HuH-7 (cell line): ENCODE measurements at regions not wholly inside any gene's neighbourhood (a gene's known extent, or its start where the extent isn't known, plus 50 kb on each side); places are given as distances from the start of the nearest gene placed in this dataset.

Experiments
- DNase-seq: peaks from one replicate; pipeline ENCODE4 v3.0.0; 2011; ENCODE audit warnings: low spot score

DNA sequence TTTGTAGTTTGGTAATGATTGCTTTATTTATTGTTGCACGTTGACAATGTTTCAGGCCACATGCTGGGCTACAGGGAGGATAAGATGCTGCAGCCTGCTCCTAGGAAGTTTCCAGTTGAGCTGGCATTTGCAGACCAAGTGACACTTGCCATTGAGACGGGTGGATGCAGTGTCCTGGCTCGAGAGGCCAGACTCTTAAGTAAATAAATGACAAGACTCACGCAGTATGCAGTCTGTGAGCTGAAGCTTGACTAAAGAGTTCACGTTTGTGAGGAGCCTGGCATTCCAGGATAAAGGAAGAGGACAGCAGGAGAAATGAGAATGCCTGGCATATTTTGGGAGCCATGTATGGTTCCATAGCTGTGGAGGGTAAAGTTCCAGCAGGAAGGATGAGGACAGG lies 105.8 kb downstream of the BAMBI start:
- DNase-seq = no peak

DNA sequence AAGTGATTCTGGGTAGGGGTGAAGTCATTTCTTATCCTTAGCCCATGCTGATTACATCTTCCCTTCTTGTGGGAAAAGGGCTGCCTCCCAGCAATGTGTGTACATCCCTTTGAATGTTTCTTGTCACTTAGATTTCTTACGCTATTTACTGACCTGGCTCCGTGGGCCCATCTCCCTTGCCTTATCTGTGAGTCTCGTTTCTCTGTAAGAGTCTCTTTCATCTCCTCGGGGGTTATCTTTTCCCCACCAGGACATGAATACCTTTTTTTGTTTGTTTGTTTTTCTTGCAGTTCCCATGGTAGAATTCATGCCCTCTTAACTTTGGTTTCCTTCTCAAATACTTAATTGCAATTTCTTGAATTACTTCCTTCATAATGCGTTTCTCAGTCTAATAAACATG lies 107.7 kb downstream of the BAMBI start:
- no peak for DNase-seq

DNA sequence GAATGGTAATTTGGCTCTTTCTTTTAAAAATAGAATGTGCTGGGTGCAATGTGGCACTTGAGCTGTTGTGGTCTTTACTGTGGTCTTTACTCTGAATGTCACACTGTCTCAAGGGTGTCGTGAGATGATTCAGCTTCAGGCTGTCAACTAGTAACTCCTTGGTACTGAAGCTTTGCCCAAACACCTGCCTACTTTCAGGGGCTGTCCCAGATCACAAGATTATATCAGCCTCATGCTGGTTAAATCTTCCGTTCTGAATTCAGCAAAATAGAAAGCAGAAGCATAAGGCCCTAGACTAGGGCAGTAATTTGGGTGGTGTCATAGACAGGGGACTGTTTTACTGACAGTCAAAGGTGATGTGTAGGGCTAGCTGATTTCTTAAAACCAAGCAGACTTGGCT lies 110.9 kb downstream of the BAMBI start:
- no peak for DNase-seq

DNA sequence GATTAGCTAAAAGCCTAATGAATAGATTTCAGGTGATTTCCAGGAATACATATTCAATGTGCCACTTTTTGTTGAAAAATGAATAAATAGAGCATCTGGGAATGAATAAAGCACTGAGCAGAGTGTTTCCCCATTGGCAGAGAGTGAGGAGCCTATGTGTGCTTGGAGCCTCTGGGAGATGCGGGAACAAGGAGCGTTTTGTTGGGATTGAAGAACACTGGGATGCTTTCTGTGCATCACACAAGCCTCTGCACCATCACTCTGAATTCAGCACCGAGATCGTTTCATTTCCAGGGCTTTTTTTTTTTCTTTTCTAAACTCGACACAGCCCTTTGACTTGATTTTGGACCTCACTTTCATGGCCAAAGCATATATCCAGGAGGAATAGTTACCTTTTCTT lies 111.4 kb downstream of the BAMBI start:
- DNase-seq = no peak

- no peak for DNase-seq
Measured at GRCh38 chr10:28790146-28790545, 112.8 kb downstream of the BAMBI start.

DNA sequence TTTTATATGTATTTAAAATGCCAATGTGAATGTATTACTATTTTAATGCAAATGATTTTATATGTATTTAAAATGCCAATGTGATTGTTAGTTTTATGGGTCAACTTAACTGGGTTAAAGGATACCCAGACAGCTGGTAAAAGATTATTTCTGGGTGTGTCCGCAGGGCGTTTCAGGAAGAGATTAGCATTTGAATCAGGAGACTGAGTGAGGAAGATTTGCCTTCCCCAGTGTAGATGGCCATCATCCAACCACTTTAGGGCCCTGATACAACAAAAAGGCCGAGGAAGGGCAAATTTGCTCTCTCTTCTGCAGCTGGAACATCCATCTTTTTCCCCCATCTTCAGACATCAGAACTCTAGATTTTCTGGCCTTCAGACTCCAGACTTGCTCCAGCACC lies 116.2 kb downstream of the BAMBI start:
- DNase-seq = no peak

- DNase-seq = no peak
Measured at GRCh38 chr10:28794986-28795385, 117.7 kb downstream of the BAMBI start.

DNA sequence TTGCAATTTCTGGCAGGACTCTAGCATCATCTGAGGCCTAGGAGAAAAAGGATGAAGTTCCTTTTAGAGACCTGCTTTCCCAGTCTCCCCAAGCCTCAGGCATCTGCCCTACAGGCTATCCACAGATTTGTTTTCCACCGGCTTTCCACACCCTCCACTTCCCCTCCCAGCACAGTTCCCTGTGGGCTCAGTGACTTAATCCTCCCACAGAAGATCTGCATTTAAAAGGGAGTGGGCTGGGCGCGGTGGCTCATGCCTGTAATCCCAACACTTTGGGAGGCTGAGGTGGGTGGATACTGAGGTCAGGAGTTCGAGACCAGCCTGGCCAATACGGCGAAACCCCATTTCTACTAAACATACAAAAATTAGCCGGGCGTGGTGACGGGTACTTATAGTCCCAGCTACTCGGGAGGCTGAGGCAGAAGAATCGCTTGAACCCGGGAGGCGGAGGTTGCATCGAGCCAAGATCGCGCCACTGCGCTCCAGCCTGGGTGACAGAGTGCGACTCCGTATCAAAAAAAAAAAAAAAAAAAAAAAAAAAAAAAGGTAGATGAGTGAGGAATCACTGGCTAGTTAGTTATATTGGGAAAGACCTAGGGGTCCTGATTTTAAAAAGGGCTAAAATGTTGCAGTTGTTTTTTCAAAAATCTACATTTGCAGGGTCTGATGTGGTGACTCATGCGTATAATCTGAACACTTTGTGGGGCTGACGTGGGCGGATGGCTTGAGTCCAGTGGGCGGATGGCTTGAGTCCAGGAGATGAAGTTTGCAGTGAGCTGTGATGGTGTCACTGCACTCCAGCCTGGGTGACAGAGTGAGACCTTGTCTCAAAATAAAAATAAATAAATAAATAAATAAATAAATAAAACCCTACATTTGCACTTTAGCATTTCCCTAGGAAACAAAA lies 119.5 kb downstream of the BAMBI start:
- no peak for DNase-seq

- no peak for DNase-seq
Measured at GRCh38 chr10:28797904-28798371, 120.6 kb downstream of the BAMBI start.

DNA sequence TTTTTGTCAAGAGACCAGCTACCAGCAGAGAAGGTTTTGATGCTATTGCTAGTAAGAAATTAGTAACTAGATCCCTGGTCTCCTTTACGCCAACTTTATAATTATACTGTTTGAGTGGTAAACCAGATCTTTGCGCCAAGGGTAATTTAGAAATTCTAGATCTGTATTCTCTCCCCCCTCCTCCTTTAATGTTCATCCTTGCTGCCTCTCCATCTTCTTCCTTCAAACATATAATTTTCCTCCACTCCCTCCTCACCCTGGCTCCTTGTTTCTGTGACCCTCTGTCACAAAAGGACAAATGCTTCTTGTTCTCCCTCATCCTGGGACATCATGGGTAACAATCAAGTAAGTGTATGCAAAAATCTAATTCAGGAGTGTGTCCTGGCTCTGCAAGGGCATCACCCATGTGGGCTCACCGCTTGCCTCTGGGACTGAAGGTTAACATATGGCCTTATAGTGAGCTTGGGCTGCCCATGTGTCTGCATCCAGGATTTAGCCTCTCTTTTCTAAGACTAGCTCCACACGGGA lies 121.2 kb downstream of the BAMBI start:
- DNase-seq = no peak

DNA sequence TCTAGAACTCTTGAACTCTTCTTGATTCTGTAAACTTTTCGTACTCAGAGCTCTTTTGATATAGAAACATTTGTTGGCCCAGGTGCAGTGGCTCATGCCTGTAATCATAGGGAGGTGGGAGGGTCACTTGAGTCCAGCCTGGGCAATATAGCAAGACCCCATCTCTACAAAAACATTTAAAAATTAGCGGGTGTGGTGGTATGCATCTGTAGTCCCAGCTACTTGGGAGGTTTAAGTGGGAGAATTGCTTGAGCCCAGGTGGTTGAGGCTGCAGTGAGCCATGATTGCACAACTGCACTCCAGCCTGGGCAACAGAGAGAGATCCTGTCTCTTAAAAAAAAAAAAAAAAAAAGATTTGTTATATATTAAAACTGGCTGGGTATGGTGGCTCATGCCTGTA lies 121.6 kb downstream of the BAMBI start:
- DNase-seq = no peak

DNA sequence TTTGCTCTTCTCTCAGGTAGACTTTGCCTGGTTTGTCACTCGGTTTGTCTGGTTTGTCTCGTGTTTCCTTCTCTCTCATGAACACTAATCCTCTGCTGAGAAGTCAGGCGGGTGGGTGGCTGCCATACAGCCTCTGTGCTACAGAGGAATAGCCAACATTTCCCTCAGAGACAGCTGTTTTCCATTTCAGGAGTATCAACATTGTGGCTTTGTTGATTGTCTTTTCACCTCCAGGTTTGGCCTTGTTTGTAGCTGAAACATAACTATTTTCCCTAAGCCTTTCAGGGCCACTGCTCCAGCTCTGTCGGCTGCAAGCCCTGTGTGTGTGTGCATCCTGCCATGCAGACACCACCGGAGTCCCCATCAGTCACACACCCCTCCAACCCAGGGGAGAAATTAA lies 122.8 kb downstream of the BAMBI start:
- no peak for DNase-seq

GRCh38 chr10:28801247-28801646 lies 123.9 kb downstream of the BAMBI start:
- no peak for DNase-seq

GRCh38 chr10:28801869-28802268 lies 124.5 kb downstream of the BAMBI start:
- no peak for DNase-seq

DNA sequence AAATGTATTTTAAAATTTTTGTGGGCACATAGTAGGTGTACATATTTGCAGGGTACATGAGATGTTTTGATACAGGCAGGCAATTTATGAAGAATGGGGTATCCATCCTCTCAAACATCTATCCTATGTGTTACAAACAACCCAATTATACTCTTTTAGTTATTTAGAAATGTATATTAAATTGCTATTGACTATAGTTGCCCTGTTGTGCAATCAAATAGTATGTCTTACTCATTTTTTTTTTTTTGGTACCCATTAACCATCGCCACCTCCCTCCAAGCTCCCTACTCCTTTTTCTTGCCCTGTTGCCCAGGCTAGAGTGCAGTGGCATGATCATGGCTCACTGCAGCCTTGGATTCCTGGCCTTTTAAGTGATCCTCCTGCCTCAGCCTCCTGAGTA lies 128.1 kb downstream of the BAMBI start:
- no peak for DNase-seq

DNA sequence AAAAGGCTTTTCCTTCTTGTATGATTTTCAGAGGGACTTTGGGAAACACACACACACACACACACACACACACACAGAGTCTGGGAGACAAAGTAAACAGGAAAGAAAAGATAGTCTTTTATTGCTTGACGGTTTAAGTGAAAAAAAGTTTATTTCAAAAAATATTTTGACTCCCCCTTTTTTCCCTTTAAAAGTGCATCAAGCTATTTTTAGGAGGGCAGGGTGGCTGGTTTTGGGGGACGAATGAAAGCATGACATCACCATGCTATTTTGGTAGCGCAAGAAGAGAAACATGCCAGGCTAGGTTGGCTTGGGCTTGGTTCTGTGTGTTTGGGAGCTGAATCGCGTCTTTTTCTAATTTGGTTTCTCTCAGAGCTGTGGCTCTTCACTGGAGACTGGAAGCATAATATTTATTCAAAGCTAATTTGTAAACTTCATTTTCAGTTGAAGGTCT lies 129.2 kb downstream of the BAMBI start:
- no peak for DNase-seq

DNA sequence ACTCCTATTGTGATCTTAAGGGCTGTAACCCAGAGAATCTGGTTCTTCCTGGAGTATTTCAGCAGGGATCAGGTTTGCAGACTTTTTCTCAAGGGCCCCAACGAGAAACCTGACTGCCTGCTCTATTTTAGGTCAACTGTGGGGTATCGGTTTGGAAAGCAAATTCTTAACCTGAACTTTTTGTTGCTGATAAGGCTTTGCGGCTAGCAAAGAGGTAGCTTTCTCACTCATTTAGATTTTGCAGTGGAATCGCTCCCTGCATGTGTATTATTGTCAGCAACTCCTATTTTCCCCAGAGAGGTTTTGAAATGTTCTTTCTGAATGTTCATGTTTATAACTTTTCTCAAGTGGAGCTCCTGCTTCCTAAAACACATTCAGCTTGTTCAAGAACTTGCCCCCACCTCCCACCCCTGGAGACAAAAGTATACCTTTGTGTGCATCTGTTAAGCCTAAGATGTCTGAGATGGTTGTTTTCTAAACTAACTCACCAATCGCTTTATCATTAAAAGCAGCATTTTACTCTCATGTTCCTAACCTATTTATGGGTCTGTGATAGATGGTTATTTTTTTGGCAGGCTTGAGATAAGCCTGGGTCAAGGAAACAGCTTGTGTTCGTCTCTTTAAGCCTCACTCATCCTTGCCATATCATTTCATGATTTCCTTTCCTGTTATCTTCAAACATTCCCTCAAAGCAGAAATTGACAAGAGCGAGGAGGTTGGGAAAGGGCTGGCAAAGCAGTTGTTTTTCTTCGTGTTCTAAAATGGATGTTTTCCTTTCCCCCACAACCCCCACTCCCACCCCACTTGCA lies 129.8 kb downstream of the BAMBI start:
- no peak for DNase-seq

DNA sequence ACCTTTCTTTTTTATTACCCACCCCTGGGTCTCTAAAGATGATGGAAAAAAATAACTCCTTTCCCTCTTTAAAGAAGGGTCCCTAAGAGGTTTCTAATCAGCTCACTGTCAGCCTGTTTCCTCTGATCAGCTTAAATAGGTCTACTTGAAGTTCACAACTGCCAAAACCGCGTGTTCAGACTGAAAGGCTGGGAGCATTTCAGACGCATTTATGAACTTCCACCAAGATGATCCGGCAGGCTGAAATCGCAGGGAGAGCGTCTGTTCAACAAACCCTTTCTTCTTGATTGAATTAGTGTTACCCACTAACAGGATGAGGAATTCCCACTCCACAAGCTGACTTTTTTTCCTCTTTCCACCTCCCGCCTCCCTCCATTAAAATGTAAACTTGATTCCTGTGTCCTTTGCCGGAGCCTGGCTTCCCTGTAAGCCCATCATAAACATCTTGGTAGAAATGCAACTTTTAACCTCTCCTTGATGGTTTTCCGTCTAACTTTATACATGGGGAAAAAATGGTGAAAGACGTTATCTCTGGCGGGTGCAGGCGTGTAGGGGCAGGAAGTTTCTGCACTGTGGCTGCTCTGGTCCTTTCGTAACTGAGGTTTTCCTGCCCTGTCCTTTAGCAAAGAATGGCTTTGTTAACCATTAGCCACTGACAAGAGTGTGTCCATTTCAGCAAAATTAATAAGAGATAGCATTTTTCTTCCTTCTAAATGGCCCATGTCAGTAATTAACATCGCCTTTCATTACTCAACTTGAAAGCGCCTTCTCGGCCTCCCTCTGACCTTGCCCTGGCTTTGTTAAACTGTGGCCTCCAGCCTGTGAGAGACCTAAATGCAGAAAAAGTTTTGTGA lies 130.7 kb downstream of the BAMBI start:
- peak; percentile 55 for DNase-seq

- DNase-seq = no peak
Measured at GRCh38 chr10:28808693-28809092, 131.4 kb downstream of the BAMBI start.

DNA sequence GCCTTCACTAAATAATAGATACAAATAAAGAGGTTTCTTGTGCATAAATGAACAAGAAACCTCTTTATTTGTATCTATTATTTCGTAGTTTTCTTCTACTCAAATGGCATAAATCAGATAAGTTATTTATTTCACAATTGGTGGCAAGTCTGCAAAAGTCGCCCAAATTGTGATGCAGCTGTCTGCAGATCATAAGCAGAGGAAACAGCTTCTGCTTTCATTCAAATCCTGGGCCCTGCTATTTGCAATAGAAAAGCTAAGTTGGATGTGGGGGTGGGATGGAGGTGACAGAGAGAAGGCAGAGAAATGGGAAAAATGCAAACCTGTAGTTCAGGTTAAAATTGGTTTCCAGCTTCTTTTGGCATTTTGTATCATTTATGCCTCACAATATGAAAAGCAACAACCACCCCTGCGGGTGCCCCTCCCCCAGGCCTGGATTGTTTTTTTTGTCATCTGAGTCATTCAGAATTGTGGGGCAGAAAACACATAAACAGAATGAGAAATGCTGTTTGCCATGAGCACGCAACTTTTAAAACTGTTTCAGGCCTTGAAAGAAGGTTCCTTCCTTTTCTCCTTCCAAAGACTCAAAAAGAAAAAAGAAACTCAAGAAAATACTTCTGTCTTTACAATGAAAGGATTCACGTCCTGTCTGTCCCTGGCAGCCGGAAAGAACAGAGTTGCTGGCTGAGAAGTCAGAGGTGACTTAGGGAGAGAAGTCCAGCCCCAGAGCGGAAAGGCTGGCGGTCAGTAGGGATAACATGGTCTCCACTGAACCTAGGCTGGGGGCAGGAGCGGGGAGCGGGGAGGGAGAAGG lies 132.9 kb downstream of the BAMBI start:
- no peak for DNase-seq
